Neural progenitor cell (in vitro differentiated cells): ENCODE measurements at regions not wholly inside any gene's neighbourhood (a gene's known extent, or its start where the extent isn't known, plus 50 kb on each side); places are given as distances from the start of the nearest gene placed in this dataset.

ENCODE experiments used
- DNase-seq: peaks from one replicate; pipeline ENCODE4 v3.0.0-alpha.2; 2016; ENCODE audit warnings: low spot score
- H2AFZ ChIP-seq: fragments of 200-600 bp; sonication (generic); replicated peaks from 2 replicates; pipeline ENCODE4 v1.6.1; 2016; ENCODE audit warnings: antibody characterized with exemption
- H3F3A ChIP-seq: fragments of 200-600 bp; sonication (generic); 2 replicates; pipeline ENCODE4 v1.6.1; 2016; ENCODE audit warnings: antibody characterized with exemption, low read depth
- H3K27ac ChIP-seq: fragments of 200-600 bp; sonication (generic); 2 replicates; pipeline ENCODE4 v1.5.1; 2016; ENCODE audit warnings: mild to moderate bottlenecking
- H3K27me3 ChIP-seq: fragments of 200-600 bp; sonication (generic); 2 replicates; pipeline ENCODE4 v1.6.1; 2016; ENCODE audit warnings: mild to moderate bottlenecking, moderate library complexity
- H3K36me3 ChIP-seq: fragments of 200-600 bp; sonication (generic); 2 replicates; pipeline ENCODE4 v1.5.1; 2016
- H3K4me1 ChIP-seq: fragments of 200-600 bp; sonication (generic); 2 replicates; pipeline ENCODE4 v1.6.1; 2016; ENCODE audit warnings: mixed run types
- H3K4me2 ChIP-seq: fragments of 200-600 bp; sonication (generic); 2 replicates; pipeline ENCODE4 v1.6.1; 2016
- H3K4me3 ChIP-seq: fragments of 200-600 bp; sonication (generic); 2 replicates; pipeline ENCODE4 v1.5.1; 2016
- H3K79me2 ChIP-seq: fragments of 200-600 bp; sonication (generic); 2 replicates; pipeline ENCODE4 v1.6.1; 2016; ENCODE audit warnings: low read depth
- H3K9ac ChIP-seq: fragments of 200-600 bp; sonication (generic); 2 replicates; pipeline ENCODE4 v1.6.1; 2016
- H3K9me3 ChIP-seq: fragments of 200-600 bp; sonication (generic); 2 replicates; pipeline ENCODE4 v1.5.1; 2016; ENCODE audit warnings: low read depth
- H4K20me1 ChIP-seq: fragments of 200-600 bp; sonication (generic); 2 replicates; pipeline ENCODE4 v1.6.1; 2016; ENCODE audit warnings: low read depth
- H3K27ac Mint-ChIP-seq: 3 replicates; pipeline ENCODE4 v1.8.0; 2021; ENCODE audit warnings: mixed read lengths
- H3K27me3 Mint-ChIP-seq: 2 replicates; pipeline ENCODE4 v1.8.0; 2022; ENCODE audit warnings: low read depth, mild to moderate bottlenecking, inconsistent platforms, moderate library complexity, mixed read lengths; ENCODE audit not compliant: insufficient read depth
- H3K36me3 Mint-ChIP-seq: 3 replicates; pipeline ENCODE4 v1.8.0; 2021; ENCODE audit warnings: mixed read lengths
- H3K4me1 Mint-ChIP-seq: 3 replicates; pipeline ENCODE4 v1.8.0; 2021; ENCODE audit warnings: mixed read lengths
- H3K4me3 Mint-ChIP-seq: 3 replicates; pipeline ENCODE4 v1.8.0; 2021; ENCODE audit warnings: mild to moderate bottlenecking, moderate library complexity, mixed read lengths
- H3K9me3 Mint-ChIP-seq: 3 replicates; pipeline ENCODE4 v1.8.0; 2020; ENCODE audit warnings: mixed read lengths
- CTCF ChIP-seq: fragments of 200-600 bp; sonication (generic); IDR thresholded peaks from 2 replicates; pipeline ENCODE4 v1.5.1; 2017; ENCODE audit warnings: antibody characterized with exemption, mild to moderate bottlenecking
- EZH2 ChIP-seq: fragments of 200-600 bp; sonication (generic); IDR thresholded peaks from 2 replicates; pipeline ENCODE4 v1.6.1; 2017; ENCODE audit warnings: antibody characterized with exemption, mild to moderate bottlenecking, moderate library complexity
- EZH2phosphoT487 ChIP-seq: fragments of 200-600 bp; sonication (generic); IDR thresholded peaks from 2 replicates; pipeline ENCODE4 v1.6.1; 2017; ENCODE audit warnings: antibody characterized with exemption

GRCh38 chr16:51553910-51554309 lies 402.8 kb upstream of the SALL1 start:
- H3K36me3 ChIP-seq, result no peaks in the 10 kb centered on the region

DNA sequence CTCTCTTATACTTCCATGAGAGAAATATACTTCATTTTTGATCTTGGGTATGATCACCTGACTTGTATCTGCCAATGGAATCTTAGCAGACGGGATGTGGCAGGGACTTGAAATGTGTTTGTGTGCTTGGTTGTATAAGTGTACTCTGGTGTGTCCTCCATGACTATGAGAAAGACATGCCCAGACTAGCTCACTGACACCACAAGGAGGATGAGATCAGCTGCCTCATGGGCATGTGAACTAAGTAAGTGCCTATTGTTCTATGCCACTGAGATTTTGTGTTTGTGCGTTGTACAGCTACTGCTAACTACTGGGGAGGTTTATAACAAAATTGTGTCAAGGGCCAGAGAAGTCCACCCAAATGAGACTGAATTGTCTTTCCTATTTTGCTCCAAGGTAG lies 402.2 kb upstream of the SALL1 start:
- Mint-ChIP-seq H3K27me3 (peaks cover 2% of the 10 kb centered on the region), H3K36me3 (no peaks in the 10 kb centered on the region), H3K4me3 (no peak overlapping the region), H3K27ac (peak overlapping the region; percentile 1), H3K9me3 (no peaks in the 10 kb centered on the region), H3K4me1 (peaks cover 7% of the 10 kb centered on the region)
- Histone ChIP-seq H4K20me1 (no peaks in the 10 kb centered on the region), H3K9me3 (no peaks in the 10 kb centered on the region), H2AFZ (no peak overlapping the region), H3K27ac (no peak overlapping the region), H3K4me3 (no peak overlapping the region), H3K4me2 (no peak overlapping the region), H3K79me2 (no peaks in the 10 kb centered on the region), H3K36me3 (no peaks in the 10 kb centered on the region), H3K4me1 (peaks cover 10% of the 10 kb centered on the region), H3K27me3 (no peaks in the 10 kb centered on the region), H3K9ac (no peak overlapping the region), H3F3A (no peaks in the 10 kb centered on the region)
- DNase-seq, result no peak
- no peak for TF ChIP-seq EZH2phosphoT487
- no peak for TF ChIP-seq CTCF
- TF ChIP-seq EZH2, result no peak

More at GRCh38 chr16:51553910-51554309, 402.8 kb upstream of the SALL1 start:
- no peaks in the 10 kb centered on the region for H4K20me1 ChIP-seq
- TF ChIP-seq EZH2 (no peak), CTCF (no peak), EZH2phosphoT487 (no peak)
- no peak overlapping the region for H3K9ac ChIP-seq
- no peak overlapping the region for H3K4me2 ChIP-seq
- H3K79me2 ChIP-seq, result no peaks in the 10 kb centered on the region
- H3K27me3 ChIP-seq, result no peaks in the 10 kb centered on the region
- no peaks in the 10 kb centered on the region for H3K9me3 Mint-ChIP-seq
- no peaks in the 10 kb centered on the region for H3K9me3 ChIP-seq
- peaks cover 10% of the 10 kb centered on the region for H3K4me1 ChIP-seq
- no peaks in the 10 kb centered on the region for H3K36me3 Mint-ChIP-seq
- H3K4me1 Mint-ChIP-seq, result peaks cover 8% of the 10 kb centered on the region
- no peak overlapping the region for H2AFZ ChIP-seq
- no peak overlapping the region for H3K27ac Mint-ChIP-seq
- no peak for DNase-seq
- H3F3A ChIP-seq, result no peaks in the 10 kb centered on the region
- peaks cover 2% of the 10 kb centered on the region for H3K27me3 Mint-ChIP-seq
- H3K27ac ChIP-seq, result no peak overlapping the region
- H3K4me3 ChIP-seq, result no peak overlapping the region
- no peak overlapping the region for H3K4me3 Mint-ChIP-seq

- no peaks in the 10 kb centered on the region for H3F3A ChIP-seq
- no peaks in the 10 kb centered on the region for H3K9me3 ChIP-seq
- H3K4me1 ChIP-seq, result peaks cover 14% of the 10 kb centered on the region
- Mint-ChIP-seq H3K4me3 (no peak overlapping the region), H3K27me3 (peaks cover under 1% of the 10 kb centered on the region), H3K36me3 (no peaks in the 10 kb centered on the region), H3K9me3 (peaks cover 2% of the 10 kb centered on the region), H3K27ac (no peak overlapping the region), H3K4me1 (no peaks in the 10 kb centered on the region)
- no peaks in the 10 kb centered on the region for H3K27me3 ChIP-seq
- no peak for DNase-seq
- no peak overlapping the region for H3K4me3 ChIP-seq
- no peaks in the 10 kb centered on the region for H4K20me1 ChIP-seq
- H3K4me2 ChIP-seq, result peak overlapping the region; percentile 11
- H3K36me3 ChIP-seq, result no peaks in the 10 kb centered on the region
- H3K79me2 ChIP-seq, result no peaks in the 10 kb centered on the region
- no peak overlapping the region for H3K9ac ChIP-seq
- no peak overlapping the region for H2AFZ ChIP-seq
- no peak overlapping the region for H3K27ac ChIP-seq
- TF ChIP-seq EZH2phosphoT487 (no peak), EZH2 (no peak), CTCF (no peak)
Measured at GRCh38 chr16:51550800-51551347, 399.8 kb upstream of the SALL1 start.
